Omental fat pad (tissue), 3 donors: ENCODE measurements at regions not wholly inside any gene's neighbourhood (a gene's known extent, or its start where the extent isn't known, plus 50 kb on each side); places are given as distances from the start of the nearest gene placed in this dataset.

Source experiments
- ATAC-seq: fragments of 150-250 bp; one replicate; pipeline ENCODE4 v1.9.1; 2016; ENCODE audit warnings: mild to moderate bottlenecking, moderate library complexity; ENCODE audit not compliant: low FRiP score
- DNase-seq: peaks from one replicate; pipeline ENCODE4 v3.0.0-alpha.2; 2019; ENCODE audit warnings: low spot score
- CTCF ChIP-seq, 3 donors: fragments of 450-650 bp; IDR thresholded peaks; one replicate each; pipeline ENCODE4 v1.5.1; 2016 to 2017; ENCODE audit warnings: antibody characterized with exemption in 3 of 3, mild to moderate bottlenecking in 3 of 3, moderate library complexity in 2 of 3

GRCh38 chr1:79679916-79680315 is 673.4 kb upstream of the ADGRL4 start:
- ATAC-seq (no peak), DNase-seq (no peak)
- no peak for TF ChIP-seq CTCF (IDR thresholded peaks at IDR 0.05)

GRCh38 chr1:79667848-79668696 is 661.5 kb upstream of the ADGRL4 start:
- ATAC-seq (no peak), DNase-seq (no peak)
- no peak for TF ChIP-seq CTCF (IDR thresholded peaks at IDR 0.05)

GRCh38 chr1:79667166-79667565 is 660.6 kb upstream of the ADGRL4 start:
- no peak for TF ChIP-seq CTCF (IDR thresholded peaks at IDR 0.05)
- ATAC-seq: no peak
- DNase-seq: no peak

GRCh38 chr1:79663916-79664315 is 657.4 kb upstream of the ADGRL4 start:
- DNase-seq (no peak), ATAC-seq (no peak)
- TF ChIP-seq CTCF (IDR thresholded peaks at IDR 0.05): no peak

- ATAC-seq: no peak
- DNase-seq: no peak
- no peak for TF ChIP-seq CTCF (IDR thresholded peaks at IDR 0.05)
These were observed 656.1 kb upstream of the ADGRL4 start for GRCh38 chr1:79662596-79662995.

- no peak for TF ChIP-seq CTCF (IDR thresholded peaks at IDR 0.05)
- ATAC-seq (no peak), DNase-seq (no peak)
These were observed 653.6 kb upstream of the ADGRL4 start for GRCh38 chr1:79660129-79660528.
